ENCODE measurements at regions not wholly inside any gene's neighbourhood (a gene's known extent, or its start where the extent isn't known, plus 50 kb on each side); places are given as distances from the start of the nearest gene placed in this dataset.

DNA sequence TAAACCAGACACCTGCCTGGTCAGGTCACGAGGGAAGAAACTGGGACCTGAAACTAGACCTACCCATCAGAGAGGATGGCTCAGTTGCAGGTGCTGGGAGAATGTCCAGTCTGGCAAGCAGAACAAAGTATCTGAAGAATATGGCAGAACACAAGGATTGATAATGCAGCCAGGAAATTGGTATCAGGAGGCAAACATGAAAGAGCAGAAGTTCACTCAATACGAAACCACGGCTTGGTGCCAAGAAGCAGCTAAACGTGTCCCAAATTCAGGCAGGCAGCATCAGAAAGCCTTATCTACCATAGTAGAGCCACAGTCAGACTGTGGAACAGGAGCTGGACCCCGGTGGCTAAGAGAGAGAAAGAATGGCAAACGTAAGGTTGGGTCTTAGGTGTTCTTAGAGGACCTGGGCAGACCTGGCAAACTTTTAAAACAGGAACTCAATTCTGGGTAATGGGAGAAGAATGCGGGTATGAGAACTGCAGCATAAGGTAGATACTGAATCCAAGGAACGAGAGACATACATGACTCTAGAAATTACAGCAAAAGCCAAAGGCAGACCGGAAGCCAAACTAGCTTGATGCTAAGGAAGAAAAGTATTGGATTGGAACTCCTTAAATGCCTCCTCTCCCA is 169.0 kb upstream of the NECTIN3 start:
- no peak overlapping the region for H3K27ac ChIP-seq (replicated peaks)
- no peak for DNase-seq (ENCODE audit: low read depth in 1 of 2, low spot score in 1 of 2)
- TF ChIP-seq, protein P1, sequence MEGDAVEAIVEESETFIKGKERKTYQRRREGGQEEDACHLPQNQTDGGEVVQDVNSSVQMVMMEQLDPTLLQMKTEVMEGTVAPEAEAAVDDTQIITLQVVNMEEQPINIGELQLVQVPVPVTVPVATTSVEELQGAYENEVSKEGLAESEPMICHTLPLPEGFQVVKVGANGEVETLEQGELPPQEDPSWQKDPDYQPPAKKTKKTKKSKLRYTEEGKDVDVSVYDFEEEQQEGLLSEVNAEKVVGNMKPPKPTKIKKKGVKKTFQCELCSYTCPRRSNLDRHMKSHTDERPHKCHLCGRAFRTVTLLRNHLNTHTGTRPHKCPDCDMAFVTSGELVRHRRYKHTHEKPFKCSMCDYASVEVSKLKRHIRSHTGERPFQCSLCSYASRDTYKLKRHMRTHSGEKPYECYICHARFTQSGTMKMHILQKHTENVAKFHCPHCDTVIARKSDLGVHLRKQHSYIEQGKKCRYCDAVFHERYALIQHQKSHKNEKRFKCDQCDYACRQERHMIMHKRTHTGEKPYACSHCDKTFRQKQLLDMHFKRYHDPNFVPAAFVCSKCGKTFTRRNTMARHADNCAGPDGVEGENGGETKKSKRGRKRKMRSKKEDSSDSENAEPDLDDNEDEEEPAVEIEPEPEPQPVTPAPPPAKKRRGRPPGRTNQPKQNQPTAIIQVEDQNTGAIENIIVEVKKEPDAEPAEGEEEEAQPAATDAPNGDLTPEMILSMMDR (IDR thresholded peaks at IDR 0.05; ENCODE audit: insufficient read depth, low read length): no peak
- TF ChIP-seq GABPA (IDR thresholded peaks at IDR 0.05; ENCODE audit: low read depth): no peak
- no peak for TF ChIP-seq POLR2AphosphoS5 (IDR thresholded peaks at IDR 0.05; ENCODE audit: low read depth)
- TF ChIP-seq SPI1 (IDR thresholded peaks at IDR 0.05; ENCODE audit: borderline replicate concordance, low read depth): no peak
- TF ChIP-seq, protein P2, sequence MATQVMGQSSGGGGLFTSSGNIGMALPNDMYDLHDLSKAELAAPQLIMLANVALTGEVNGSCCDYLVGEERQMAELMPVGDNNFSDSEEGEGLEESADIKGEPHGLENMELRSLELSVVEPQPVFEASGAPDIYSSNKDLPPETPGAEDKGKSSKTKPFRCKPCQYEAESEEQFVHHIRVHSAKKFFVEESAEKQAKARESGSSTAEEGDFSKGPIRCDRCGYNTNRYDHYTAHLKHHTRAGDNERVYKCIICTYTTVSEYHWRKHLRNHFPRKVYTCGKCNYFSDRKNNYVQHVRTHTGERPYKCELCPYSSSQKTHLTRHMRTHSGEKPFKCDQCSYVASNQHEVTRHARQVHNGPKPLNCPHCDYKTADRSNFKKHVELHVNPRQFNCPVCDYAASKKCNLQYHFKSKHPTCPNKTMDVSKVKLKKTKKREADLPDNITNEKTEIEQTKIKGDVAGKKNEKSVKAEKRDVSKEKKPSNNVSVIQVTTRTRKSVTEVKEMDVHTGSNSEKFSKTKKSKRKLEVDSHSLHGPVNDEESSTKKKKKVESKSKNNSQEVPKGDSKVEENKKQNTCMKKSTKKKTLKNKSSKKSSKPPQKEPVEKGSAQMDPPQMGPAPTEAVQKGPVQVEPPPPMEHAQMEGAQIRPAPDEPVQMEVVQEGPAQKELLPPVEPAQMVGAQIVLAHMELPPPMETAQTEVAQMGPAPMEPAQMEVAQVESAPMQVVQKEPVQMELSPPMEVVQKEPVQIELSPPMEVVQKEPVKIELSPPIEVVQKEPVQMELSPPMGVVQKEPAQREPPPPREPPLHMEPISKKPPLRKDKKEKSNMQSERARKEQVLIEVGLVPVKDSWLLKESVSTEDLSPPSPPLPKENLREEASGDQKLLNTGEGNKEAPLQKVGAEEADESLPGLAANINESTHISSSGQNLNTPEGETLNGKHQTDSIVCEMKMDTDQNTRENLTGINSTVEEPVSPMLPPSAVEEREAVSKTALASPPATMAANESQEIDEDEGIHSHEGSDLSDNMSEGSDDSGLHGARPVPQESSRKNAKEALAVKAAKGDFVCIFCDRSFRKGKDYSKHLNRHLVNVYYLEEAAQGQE (IDR thresholded peaks at IDR 0.05; ENCODE audit: insufficient replicate concordance, low read depth): no peak
- H3K27me3 ChIP-seq (ENCODE audit: insufficient read depth, poor library complexity, severe bottlenecking): no peaks in the 10 kb centered on the region
- no peak overlapping the region for H3K4me3 ChIP-seq (replicated peaks; ENCODE audit: insufficient read depth, low read length)

DNA sequence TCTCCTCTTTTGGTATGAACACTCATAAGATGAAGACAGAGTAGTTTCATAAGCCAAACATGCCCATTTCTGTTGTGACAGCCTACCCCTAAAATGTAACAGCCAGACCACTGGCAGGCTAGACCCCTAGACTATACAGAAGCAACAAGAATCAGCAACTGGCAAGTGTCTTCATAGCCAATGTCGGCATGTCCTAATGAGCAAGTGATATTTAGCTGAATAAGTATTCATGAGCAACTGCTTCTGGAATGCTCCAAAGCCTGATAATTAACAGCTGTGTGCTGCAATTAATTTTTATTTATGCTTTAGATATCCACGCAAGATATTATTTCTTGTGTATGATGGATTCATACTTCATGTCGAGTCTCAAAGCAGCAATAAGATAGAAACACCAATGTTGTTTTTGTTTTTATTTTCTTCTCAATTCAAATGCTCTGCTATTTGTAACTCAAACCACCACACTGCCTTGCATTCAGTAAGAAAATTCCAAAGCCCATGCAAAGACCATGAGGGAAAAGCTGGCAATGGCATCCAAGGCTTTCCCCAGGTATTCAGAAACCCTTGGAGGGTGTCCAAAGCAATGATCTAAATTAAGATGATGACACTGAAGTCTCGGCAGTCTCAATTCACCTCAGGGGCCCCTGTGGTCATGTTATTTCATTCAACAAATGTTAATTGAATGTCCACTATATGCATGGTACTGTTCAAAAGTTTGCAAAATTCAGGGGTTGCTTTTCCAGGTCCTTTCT is 167.7 kb upstream of the NECTIN3 start:
- TF ChIP-seq, protein P1 (IDR thresholded peaks at IDR 0.05; ENCODE audit: insufficient read depth, low read length): no peak
- no peak for TF ChIP-seq GABPA (IDR thresholded peaks at IDR 0.05; ENCODE audit: low read depth)
- TF ChIP-seq SPI1 (IDR thresholded peaks at IDR 0.05; ENCODE audit: borderline replicate concordance, low read depth): no peak
- no peak for TF ChIP-seq POLR2AphosphoS5 (IDR thresholded peaks at IDR 0.05; ENCODE audit: low read depth)
- TF ChIP-seq, protein P2 (IDR thresholded peaks at IDR 0.05; ENCODE audit: insufficient replicate concordance, low read depth): no peak
- Histone ChIP-seq H3K4me3 (replicated peaks; ENCODE audit: insufficient read depth, low read length) (no peak overlapping the region), H3K27ac (replicated peaks) (no peak overlapping the region), H3K27me3 (ENCODE audit: insufficient read depth, poor library complexity, severe bottlenecking) (no peaks in the 10 kb centered on the region)
- DNase-seq (ENCODE audit: low read depth in 1 of 2, low spot score in 1 of 2): no peak

DNA sequence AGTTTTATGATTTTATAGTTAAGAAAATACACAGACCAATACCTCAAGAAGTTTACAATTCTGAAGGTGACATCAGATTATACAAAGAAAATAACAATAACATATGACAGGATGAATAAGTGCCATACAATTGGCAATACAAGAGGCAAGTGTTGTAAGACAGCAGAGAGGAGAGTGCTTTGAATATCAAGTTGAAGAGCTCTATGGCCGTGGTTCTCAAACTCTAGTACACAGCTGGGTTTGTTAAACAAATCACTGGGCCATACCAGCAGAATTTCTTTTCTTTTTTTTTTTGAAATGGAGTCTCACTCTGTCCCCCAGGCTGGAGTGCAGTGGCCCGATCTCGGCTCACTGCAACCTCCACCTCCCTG is 167.1 kb upstream of the NECTIN3 start:
- Histone ChIP-seq H3K27ac (replicated peaks) (no peak overlapping the region), H3K27me3 (ENCODE audit: insufficient read depth, poor library complexity, severe bottlenecking) (no peaks in the 10 kb centered on the region), H3K4me3 (replicated peaks; ENCODE audit: insufficient read depth, low read length) (no peak overlapping the region)
- TF ChIP-seq, protein P1 (IDR thresholded peaks at IDR 0.05; ENCODE audit: insufficient read depth, low read length): no peak
- TF ChIP-seq GABPA (IDR thresholded peaks at IDR 0.05; ENCODE audit: low read depth) (no peak), POLR2AphosphoS5 (IDR thresholded peaks at IDR 0.05; ENCODE audit: low read depth) (no peak), SPI1 (IDR thresholded peaks at IDR 0.05; ENCODE audit: borderline replicate concordance, low read depth) (no peak)
- TF ChIP-seq, protein P2 (IDR thresholded peaks at IDR 0.05; ENCODE audit: insufficient replicate concordance, low read depth): no peak
- DNase-seq (ENCODE audit: low read depth in 1 of 2, low spot score in 1 of 2): no peak
